ENCODE measurements at regions not wholly inside any gene's neighbourhood (a gene's known extent, or its start where the extent isn't known, plus 50 kb on each side); places are given as distances from the start of the nearest gene placed in this dataset.

GRCh38 chr7:46243406-46243805 lies 322.3 kb upstream of the IGFBP3 start:
- no peak for DNase-seq (ENCODE audit: low read depth)
- TF ChIP-seq CTCF (IDR thresholded peaks at IDR 0.05; ENCODE audit: low read depth, low read length, missing control alignments), result no peak
- H3K4me3 ChIP-seq (ENCODE audit: low read depth, low read length), result no peak overlapping the region

DNA sequence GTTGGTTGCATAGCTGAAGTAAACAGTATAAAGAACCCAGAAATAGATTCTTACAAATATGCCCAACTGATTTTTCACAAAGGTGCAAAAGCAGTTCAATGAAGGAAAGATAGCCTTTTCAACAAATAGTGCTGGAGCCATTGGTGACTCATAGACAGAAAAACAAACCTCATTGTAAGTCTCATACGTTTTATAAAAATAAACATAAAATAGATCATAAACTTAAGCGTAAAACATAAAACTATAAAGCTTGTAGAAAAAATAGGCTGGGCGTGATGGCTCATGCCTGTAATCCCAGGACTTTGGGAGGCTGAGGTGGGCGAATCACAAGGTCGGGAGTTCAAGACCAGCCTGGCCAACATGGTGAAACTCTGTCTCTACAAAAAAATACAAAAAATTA lies 318.8 kb upstream of the IGFBP3 start:
- no peak for TF ChIP-seq CTCF (IDR thresholded peaks at IDR 0.05; ENCODE audit: low read depth, low read length, missing control alignments)
- DNase-seq (ENCODE audit: low read depth), result no peak
- no peak overlapping the region for H3K4me3 ChIP-seq (ENCODE audit: low read depth, low read length)

- no peak overlapping the region for H3K4me3 ChIP-seq (ENCODE audit: low read depth, low read length)
- no peak for TF ChIP-seq CTCF (IDR thresholded peaks at IDR 0.05; ENCODE audit: low read depth, low read length, missing control alignments)
- no peak for DNase-seq (ENCODE audit: low read depth)
Observed at GRCh38 chr7:46237466-46237865, 316.4 kb upstream of the IGFBP3 start.

DNA sequence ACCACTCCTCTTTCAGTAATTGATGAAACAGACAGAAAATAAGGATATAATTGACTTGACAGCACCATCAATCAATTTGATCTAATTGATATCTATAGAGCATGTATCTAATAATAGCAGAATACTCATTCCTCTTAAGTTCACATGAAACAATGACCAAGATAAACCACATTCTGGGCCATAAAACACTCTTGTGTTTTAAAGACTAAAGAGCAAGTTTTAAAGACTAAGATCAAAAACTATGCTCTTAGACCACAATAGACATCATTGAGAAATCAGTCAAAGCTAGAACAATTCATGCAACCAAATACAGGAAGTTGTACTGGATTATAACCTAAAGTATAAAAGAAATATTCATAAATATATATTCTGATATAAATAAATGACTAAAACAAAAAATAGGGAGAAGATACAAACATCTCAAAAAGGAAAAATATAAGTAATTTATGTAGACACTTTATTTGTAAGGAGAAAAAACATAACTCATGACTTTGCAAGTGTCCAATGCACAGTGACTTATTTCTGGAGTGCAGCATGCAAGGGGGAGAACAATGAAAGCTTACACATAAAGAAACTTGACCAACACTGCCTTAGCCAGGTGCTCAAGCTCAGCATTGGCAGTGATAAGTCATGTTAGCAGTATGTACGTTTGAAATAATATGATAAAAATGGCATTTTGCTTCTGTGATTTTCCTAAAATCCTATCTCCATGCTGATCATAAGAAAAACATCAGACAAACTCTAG lies 312.7 kb upstream of the IGFBP3 start:
- DNase-seq (ENCODE audit: low read depth), result peak; percentile 49
- H3K4me3 ChIP-seq (ENCODE audit: low read depth, low read length), result no peak overlapping the region
- TF ChIP-seq CTCF (IDR thresholded peaks at IDR 0.05; ENCODE audit: low read depth, low read length, missing control alignments), result no peak

DNA sequence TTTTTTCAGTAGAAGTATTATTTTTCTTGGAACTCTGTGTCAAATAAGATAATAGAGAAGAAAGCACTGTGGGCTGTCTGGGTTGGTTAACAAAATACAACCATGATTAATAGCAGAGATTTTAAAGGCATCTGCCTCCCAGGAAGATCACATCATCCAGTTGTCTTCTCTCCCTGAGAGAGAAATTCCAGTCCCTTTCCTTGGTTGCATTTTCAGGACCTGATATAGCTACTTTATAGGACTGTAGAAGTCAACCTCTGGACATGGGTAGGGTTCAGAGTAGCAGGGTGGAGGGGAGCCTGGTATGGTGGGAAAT lies 309.9 kb upstream of the IGFBP3 start:
- no peak for DNase-seq (ENCODE audit: low read depth)
- TF ChIP-seq CTCF (IDR thresholded peaks at IDR 0.05; ENCODE audit: low read depth, low read length, missing control alignments), result no peak
- H3K4me3 ChIP-seq (ENCODE audit: low read depth, low read length), result no peak overlapping the region

GRCh38 chr7:46230298-46230989 lies 309.4 kb upstream of the IGFBP3 start:
- DNase-seq (ENCODE audit: low read depth), result no peak
- H3K4me3 ChIP-seq (ENCODE audit: low read depth, low read length), result no peak overlapping the region

More at GRCh38 chr7:46230298-46230989, 309.4 kb upstream of the IGFBP3 start:
- TF ChIP-seq CTCF (IDR thresholded peaks at IDR 0.05; ENCODE audit: low read depth, low read length, missing control alignments), result no peak
